ENCODE measurements at regions not wholly inside any gene's neighbourhood (a gene's known extent, or its start where the extent isn't known, plus 50 kb on each side); places are given as distances from the start of the nearest gene placed in this dataset.

GRCh38 chr11:41868606-41869005 lies 409.2 kb upstream of the LRRC4C start:
- DNase-seq, result no peak

GRCh38 chr11:41872426-41872825 lies 413.0 kb upstream of the LRRC4C start:
- DNase-seq, result peak; percentile 4

- peak; percentile 14 for DNase-seq
These were observed 413.4 kb upstream of the LRRC4C start for GRCh38 chr11:41872870-41873269.

- DNase-seq, result no peak
These were observed 418.6 kb upstream of the LRRC4C start for GRCh38 chr11:41878095-41878494.

- no peak for DNase-seq
These were observed 419.8 kb upstream of the LRRC4C start for GRCh38 chr11:41879214-41879613.

GRCh38 chr11:41895081-41895480 lies 435.6 kb upstream of the LRRC4C start:
- DNase-seq, result no peak

GRCh38 chr11:41897991-41898390 lies 438.5 kb upstream of the LRRC4C start:
- DNase-seq, result no peak

- no peak for DNase-seq
These were observed 458.4 kb upstream of the LRRC4C start for GRCh38 chr11:41917900-41918299.

- DNase-seq, result no peak
These were observed 460.9 kb upstream of the LRRC4C start for GRCh38 chr11:41920374-41920773.

GRCh38 chr11:41921746-41922390 lies 462.4 kb upstream of the LRRC4C start:
- DNase-seq, result no peak

GRCh38 chr11:41926339-41926738 lies 466.9 kb upstream of the LRRC4C start:
- DNase-seq, result no peak

GRCh38 chr11:41935241-41935640 lies 475.8 kb upstream of the LRRC4C start:
- no peak for DNase-seq

GRCh38 chr11:41935795-41936194 lies 476.3 kb upstream of the LRRC4C start:
- no peak for DNase-seq

- no peak for DNase-seq
These were observed 484.2 kb upstream of the LRRC4C start for GRCh38 chr11:41943656-41944055.

- DNase-seq, result no peak
These were observed 487.9 kb upstream of the LRRC4C start for GRCh38 chr11:41947392-41947791.

GRCh38 chr11:41950470-41951143 lies 491.2 kb upstream of the LRRC4C start:
- DNase-seq, result no peak

- DNase-seq, result no peak
These were observed 494.6 kb upstream of the LRRC4C start for GRCh38 chr11:41954034-41954433.

- DNase-seq, result no peak
These were observed 495.6 kb upstream of the LRRC4C start for GRCh38 chr11:41955066-41955465.

GRCh38 chr11:41955635-41956400 lies 496.4 kb upstream of the LRRC4C start:
- no peak for DNase-seq

- no peak for DNase-seq
These were observed 504.0 kb upstream of the LRRC4C start for GRCh38 chr11:41963406-41963805.

GRCh38 chr11:41970681-41971080 lies 511.2 kb upstream of the LRRC4C start:
- DNase-seq, result no peak

GRCh38 chr11:41971592-41971991 lies 512.1 kb upstream of the LRRC4C start:
- DNase-seq, result no peak

GRCh38 chr11:41978945-41979344 lies 519.5 kb upstream of the LRRC4C start:
- no peak for DNase-seq

GRCh38 chr11:41980741-41981140 lies 521.3 kb upstream of the LRRC4C start:
- no peak for DNase-seq
